NT2/D1 (cell line): ENCODE measurements at regions not wholly inside any gene's neighbourhood (a gene's known extent, or its start where the extent isn't known, plus 50 kb on each side); places are given as distances from the start of the nearest gene placed in this dataset.

Source experiments
- DNase-seq: peaks from one replicate; pipeline ENCODE4 v3.0.0-alpha.2; 2011; ENCODE audit warnings: low read depth, low spot score
- H3K27me3 ChIP-seq: 2 replicates; pipeline ENCODE4 v1.6.0; 2011; ENCODE audit warnings: mild to moderate bottlenecking; ENCODE audit not compliant: insufficient read length, insufficient read depth
- H3K36me3 ChIP-seq: 2 replicates; pipeline ENCODE4 v1.6.1; 2011; ENCODE audit warnings: mild to moderate bottlenecking, low read length, mixed read lengths; ENCODE audit not compliant: insufficient read depth, insufficient read length
- H3K4me1 ChIP-seq: 2 replicates; pipeline ENCODE4 v1.5.1; 2011; ENCODE audit not compliant: insufficient read depth, insufficient read length
- H3K4me3 ChIP-seq: 2 replicates; pipeline ENCODE4 v1.5.1; 2011; ENCODE audit warnings: low read depth; ENCODE audit not compliant: insufficient read length
- H3K9ac ChIP-seq: 2 replicates; pipeline ENCODE4 v1.6.0; 2011; ENCODE audit warnings: low read depth; ENCODE audit not compliant: insufficient read length
- H3K9me3 ChIP-seq: 2 replicates; pipeline ENCODE4 v1.5.1; 2011; ENCODE audit warnings: mild to moderate bottlenecking, low read length; ENCODE audit not compliant: insufficient read depth
- SUZ12 ChIP-seq: IDR thresholded peaks from 2 replicates; pipeline ENCODE4 v1.6.1; 2011; ENCODE audit not compliant: insufficient read length, insufficient read depth; ENCODE audit errors: extremely low read depth
- YY1 ChIP-seq: IDR thresholded peaks from 2 replicates; pipeline ENCODE4 v1.6.1; 2011; ENCODE audit not compliant: insufficient read length, insufficient read depth
- ZNF274 ChIP-seq: IDR thresholded peaks from 2 replicates; pipeline ENCODE4 v1.6.1; 2011; ENCODE audit warnings: mild to moderate bottlenecking, low read depth, low read length

GRCh38 chr10:90337316-90337715 is 520.5 kb downstream of the HTR7 start:
- Histone ChIP-seq H3K27me3 (no peaks in the 10 kb centered on the region), H3K36me3 (no peaks in the 10 kb centered on the region), H3K4me1 (no peaks in the 10 kb centered on the region), H3K9me3 (no peaks in the 10 kb centered on the region), H3K9ac (no peak overlapping the region), H3K4me3 (no peak overlapping the region)
- DNase-seq: no peak
- TF ChIP-seq ZNF274 (no peak), YY1 (no peak), SUZ12 (no peak)

GRCh38 chr10:90342480-90342879 is 515.4 kb downstream of the HTR7 start:
- TF ChIP-seq SUZ12 (no peak), ZNF274 (no peak), YY1 (no peak)
- no peak overlapping the region for H3K4me3 ChIP-seq

GRCh38 chr10:90344226-90344625 is 513.6 kb downstream of the HTR7 start:
- TF ChIP-seq YY1: no peak
- no peak for TF ChIP-seq SUZ12
- TF ChIP-seq ZNF274: no peak
- Histone ChIP-seq H3K9me3 (no peaks in the 10 kb centered on the region), H3K9ac (no peak overlapping the region), H3K36me3 (no peaks in the 10 kb centered on the region), H3K4me1 (no peaks in the 10 kb centered on the region), H3K27me3 (no peaks in the 10 kb centered on the region), H3K4me3 (no peak overlapping the region)
- DNase-seq: no peak

More at GRCh38 chr10:90342480-90342879, 515.4 kb downstream of the HTR7 start:
- H3K36me3 ChIP-seq: no peaks in the 10 kb centered on the region
- no peaks in the 10 kb centered on the region for H3K27me3 ChIP-seq
- no peak overlapping the region for H3K9ac ChIP-seq
- no peaks in the 10 kb centered on the region for H3K4me1 ChIP-seq
- H3K9me3 ChIP-seq: no peaks in the 10 kb centered on the region
- DNase-seq: no peak

GRCh38 chr10:90347239-90347638 is 510.6 kb downstream of the HTR7 start:
- no peaks in the 10 kb centered on the region for H3K36me3 ChIP-seq

GRCh38 chr10:90350122-90350521 is 507.7 kb downstream of the HTR7 start:
- Histone ChIP-seq H3K4me3 (no peak overlapping the region), H3K9ac (no peak overlapping the region), H3K27me3 (no peaks in the 10 kb centered on the region), H3K9me3 (no peaks in the 10 kb centered on the region), H3K36me3 (no peaks in the 10 kb centered on the region), H3K4me1 (no peaks in the 10 kb centered on the region)
- TF ChIP-seq YY1 (no peak), SUZ12 (no peak), ZNF274 (no peak)
- no peak for DNase-seq

More at GRCh38 chr10:90347239-90347638, 510.6 kb downstream of the HTR7 start:
- Histone ChIP-seq H3K27me3 (no peaks in the 10 kb centered on the region), H3K9me3 (no peaks in the 10 kb centered on the region), H3K4me3 (no peak overlapping the region), H3K9ac (no peak overlapping the region), H3K4me1 (no peaks in the 10 kb centered on the region)
- DNase-seq: no peak
- TF ChIP-seq ZNF274 (no peak), YY1 (no peak), SUZ12 (no peak)

- Histone ChIP-seq H3K4me1 (no peaks in the 10 kb centered on the region), H3K27me3 (no peaks in the 10 kb centered on the region), H3K9ac (no peak overlapping the region), H3K9me3 (no peaks in the 10 kb centered on the region), H3K4me3 (no peak overlapping the region), H3K36me3 (no peaks in the 10 kb centered on the region)
- no peak for DNase-seq
- no peak for TF ChIP-seq YY1
- TF ChIP-seq ZNF274: no peak
- TF ChIP-seq SUZ12: no peak
These were observed 505.6 kb downstream of the HTR7 start for GRCh38 chr10:90352288-90352687.

- Histone ChIP-seq H3K36me3 (no peaks in the 10 kb centered on the region), H3K4me3 (no peak overlapping the region), H3K9ac (no peak overlapping the region), H3K4me1 (no peaks in the 10 kb centered on the region), H3K9me3 (no peaks in the 10 kb centered on the region), H3K27me3 (no peaks in the 10 kb centered on the region)
- no peak for DNase-seq
- TF ChIP-seq ZNF274 (no peak), YY1 (no peak), SUZ12 (no peak)
These were observed 502.9 kb downstream of the HTR7 start for GRCh38 chr10:90354914-90355313.
